Upper lobe of left lung (tissue), 4 donors: ENCODE measurements at regions not wholly inside any gene's neighbourhood (a gene's known extent, or its start where the extent isn't known, plus 50 kb on each side); places are given as distances from the start of the nearest gene placed in this dataset.

Experiments used
- POLR2A ChIP-seq, 4 donors: fragments of 450-650 bp; IDR thresholded peaks; one replicate each; pipeline ENCODE4 v1.5.1; 2016 to 2017; ENCODE audit warnings: antibody characterized with exemption in 4 of 4, mild to moderate bottlenecking in 2 of 4
- POLR2AphosphoS5 ChIP-seq, 2 donors: sonication (generic); formaldehyde crosslinking; IDR thresholded peaks; one replicate each; pipeline ENCODE4 v1.5.1; 2017; ENCODE audit warnings: antibody characterized with exemption in 2 of 2
- TF ChIP-seq, protein P1 (sequence below), 6 experiments: fragments of 450-650 bp in 4 of 6; fragments of 200-600 bp in 2 of 6; sonication (generic) in 2 of 6; IDR thresholded peaks; one replicate each; pipeline ENCODE4 v1.5.1; 2016 to 2019; ENCODE audit warnings: antibody characterized with exemption in 6 of 6

DNA sequence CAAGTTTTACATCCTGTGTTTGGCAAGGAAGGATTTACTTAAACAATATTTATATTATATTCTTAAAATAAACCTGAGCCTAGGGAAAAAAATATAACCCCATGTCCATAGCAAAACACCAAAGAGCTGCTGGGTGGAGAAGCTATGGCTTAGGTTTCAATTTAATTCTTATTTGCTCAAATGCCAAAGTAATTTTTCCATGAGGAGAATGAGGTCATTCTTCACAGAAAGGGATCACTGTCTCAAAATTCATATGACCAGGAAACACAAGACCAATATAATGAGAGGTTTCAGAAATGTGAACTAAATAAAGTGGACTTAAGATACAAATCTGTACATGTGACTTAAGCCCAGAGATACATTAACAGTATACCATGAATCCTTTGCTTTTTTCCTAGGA, 195.0 kb downstream of the PHLDA1 start:
- TF ChIP-seq, protein P1, sequence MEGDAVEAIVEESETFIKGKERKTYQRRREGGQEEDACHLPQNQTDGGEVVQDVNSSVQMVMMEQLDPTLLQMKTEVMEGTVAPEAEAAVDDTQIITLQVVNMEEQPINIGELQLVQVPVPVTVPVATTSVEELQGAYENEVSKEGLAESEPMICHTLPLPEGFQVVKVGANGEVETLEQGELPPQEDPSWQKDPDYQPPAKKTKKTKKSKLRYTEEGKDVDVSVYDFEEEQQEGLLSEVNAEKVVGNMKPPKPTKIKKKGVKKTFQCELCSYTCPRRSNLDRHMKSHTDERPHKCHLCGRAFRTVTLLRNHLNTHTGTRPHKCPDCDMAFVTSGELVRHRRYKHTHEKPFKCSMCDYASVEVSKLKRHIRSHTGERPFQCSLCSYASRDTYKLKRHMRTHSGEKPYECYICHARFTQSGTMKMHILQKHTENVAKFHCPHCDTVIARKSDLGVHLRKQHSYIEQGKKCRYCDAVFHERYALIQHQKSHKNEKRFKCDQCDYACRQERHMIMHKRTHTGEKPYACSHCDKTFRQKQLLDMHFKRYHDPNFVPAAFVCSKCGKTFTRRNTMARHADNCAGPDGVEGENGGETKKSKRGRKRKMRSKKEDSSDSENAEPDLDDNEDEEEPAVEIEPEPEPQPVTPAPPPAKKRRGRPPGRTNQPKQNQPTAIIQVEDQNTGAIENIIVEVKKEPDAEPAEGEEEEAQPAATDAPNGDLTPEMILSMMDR (IDR thresholded peaks at IDR 0.05) = no peak
- TF ChIP-seq POLR2AphosphoS5 (IDR thresholded peaks at IDR 0.05) (no peak), POLR2A (IDR thresholded peaks at IDR 0.05) (no peak)
